CD1c-positive myeloid dendritic cell (primary cell): ENCODE measurements at regions not wholly inside any gene's neighbourhood (a gene's known extent, or its start where the extent isn't known, plus 50 kb on each side); places are given as distances from the start of the nearest gene placed in this dataset.
"Not testable (repeated sequence)": the region's sequence is repeated elsewhere in the genome, so short reads cannot be mapped to it uniquely, and the experiment has no call there.

Experiments used
- DNase-seq: peaks from one replicate; pipeline ENCODE4 v3.0.0-alpha.2; 2016; ENCODE audit errors: extremely low spot score

DNA sequence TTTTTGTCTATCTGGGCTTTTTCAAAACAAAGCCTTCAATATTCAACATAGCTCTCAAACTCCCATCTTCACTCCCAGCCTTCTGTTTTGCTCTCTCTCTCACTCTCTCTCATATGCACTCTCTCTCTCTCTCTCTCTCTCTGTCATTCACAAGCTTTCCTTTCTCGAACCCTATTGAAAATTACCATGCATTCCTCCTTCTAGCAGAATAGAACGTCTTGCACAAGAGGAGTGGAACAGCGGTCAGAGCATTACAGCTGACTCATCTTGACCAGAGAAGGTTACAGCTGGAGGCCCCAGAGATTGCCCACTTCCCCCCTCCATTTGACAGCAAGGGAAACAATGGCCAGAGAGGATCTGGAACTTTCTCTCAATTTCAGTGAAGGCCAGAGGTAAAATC is 51.0 kb upstream of the LIFR start:
- no peak for DNase-seq

DNA sequence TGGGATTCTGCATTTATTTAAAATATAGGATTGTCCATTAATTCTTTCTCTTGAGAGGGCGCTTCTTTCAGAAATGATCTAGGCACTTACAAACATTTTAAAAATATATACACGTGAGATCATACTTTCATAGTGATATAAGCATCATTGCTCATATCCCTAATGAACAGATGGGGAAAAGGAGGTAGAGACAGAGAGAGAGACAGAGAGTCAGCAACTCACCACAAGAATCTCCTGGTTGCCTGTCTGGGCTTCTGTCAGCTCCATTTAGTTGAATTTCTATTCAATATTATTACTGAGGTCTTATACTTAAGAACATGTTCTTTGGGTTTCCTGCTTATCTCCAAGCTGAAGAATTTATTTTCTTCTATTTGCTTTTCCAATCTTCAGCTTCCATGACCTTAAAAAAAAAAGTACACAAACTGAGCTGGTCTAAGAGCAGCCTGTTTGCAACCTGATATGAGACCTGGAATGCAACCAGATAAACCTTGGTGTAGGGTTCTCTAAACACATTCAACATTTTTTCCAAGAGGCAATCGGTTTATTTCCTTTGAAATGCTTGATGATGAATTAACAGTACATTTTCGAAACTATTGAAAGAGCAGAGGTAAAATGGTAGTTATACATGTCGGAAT is 51.6 kb upstream of the LIFR start:
- no peak for DNase-seq

DNA sequence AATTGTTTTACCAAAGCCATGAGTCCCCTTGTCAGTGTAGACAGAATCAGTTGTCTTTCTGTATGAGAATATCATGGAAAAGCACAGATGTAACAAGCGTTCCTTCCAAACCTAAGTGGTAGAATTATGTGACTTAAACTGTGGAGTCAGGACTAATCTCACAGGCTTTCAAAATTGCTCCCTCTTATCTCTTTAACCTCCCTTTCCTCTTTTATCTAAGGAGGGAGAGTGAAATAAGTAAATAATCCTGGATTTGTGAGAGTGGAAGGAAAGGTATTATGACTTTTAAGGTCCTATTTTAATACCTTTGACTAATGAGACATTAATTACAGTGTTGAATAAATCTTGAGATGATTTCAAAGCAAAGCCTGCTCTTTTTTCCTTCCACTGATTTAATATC is 52.4 kb upstream of the LIFR start:
- no peak for DNase-seq

DNA sequence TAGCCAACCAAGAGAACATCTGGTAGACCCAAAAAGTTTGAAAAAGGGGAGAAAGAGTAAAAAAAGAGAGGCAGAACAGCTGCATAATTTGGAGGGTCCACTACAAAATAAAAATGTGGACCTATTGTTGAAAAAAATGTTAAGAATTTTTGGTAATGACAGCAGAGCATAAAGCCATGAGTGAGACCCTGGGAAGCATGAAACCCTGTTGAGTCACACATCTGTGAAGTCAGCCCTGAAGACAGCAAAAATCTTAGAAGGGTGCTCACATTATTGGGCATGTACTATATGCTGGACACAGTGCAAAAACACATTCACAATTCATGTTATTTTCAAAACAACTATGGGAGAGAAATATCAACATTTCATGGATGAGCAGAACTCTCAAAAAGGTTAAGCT is 56.4 kb upstream of the LIFR start:
- no peak for DNase-seq

DNA sequence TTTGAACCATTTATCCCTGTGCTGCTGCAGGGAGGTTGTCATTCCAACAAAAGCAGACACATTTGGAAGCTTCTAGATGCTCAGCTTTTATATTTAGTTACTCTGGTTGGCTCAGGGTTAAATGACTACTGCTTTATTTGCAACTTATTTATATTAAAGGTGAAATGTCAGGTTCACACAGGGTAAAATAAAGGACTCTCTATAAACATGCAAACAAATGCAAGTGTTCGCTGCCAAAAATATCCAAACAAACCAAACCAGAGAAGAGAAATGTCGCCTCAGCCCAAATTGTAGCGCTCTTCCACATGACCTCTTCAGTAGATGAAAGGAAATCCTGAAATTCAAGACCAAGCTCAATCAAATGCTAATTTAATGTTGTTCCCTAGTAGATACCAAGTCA is 57.0 kb upstream of the LIFR start:
- DNase-seq = no peak

DNA sequence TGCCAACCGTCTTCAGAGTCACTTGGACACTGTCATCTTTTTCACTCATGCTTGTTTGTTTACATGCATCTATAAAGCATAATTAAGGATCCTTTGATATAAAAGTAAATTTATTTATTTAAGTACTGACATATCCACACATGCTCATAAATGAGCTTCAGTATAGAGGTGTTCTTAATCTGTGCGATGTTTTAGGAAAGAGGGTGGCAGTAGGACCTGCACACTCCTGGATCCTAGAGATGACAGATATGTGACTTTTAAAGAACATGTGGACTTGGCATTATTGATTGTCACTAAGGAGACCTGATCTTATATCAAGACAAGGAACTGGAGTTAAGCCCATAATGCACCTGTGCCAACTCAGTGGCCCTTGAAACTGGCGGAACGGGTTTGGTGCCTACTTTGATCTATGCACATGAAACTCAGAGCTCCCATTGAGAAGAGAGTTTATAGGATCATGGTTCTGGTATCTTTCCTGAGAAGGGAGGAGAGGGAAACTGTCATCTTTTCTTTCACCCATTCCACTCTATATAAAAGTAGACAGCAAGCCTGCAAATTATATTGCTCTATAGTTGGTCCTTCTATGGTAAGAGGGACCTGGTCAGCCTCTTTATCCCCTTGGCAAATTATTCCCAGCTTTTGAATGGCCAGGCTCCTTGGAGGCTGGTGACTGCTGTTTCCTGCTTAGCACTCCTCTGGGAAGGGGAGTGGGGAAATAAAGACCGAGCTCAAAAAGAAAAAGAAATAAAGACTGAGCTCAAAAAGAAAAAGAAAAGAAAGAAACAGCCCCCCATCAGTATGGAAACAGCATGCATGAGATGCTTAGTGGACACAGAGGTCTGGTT is 57.8 kb upstream of the LIFR start:
- no peak for DNase-seq

DNA sequence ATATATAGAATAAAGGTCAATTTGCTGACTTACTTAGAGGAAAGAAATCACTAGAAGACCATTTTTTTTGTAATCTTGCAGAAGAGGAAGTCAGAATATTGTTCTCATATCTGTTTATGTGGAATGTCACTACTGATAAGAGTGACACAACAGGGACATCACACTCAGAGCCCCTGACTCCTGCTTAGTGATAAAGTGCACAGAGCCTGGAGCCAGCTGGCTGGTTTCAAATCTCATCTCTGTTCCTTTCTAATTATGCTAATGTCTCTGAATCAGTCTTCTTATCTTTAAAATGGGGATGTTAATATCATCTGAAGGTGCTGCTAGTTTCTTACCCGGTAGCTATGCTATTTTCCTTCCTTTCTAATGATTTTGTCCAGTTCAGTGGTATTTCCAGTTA is 58.6 kb upstream of the LIFR start:
- no peak for DNase-seq

DNA sequence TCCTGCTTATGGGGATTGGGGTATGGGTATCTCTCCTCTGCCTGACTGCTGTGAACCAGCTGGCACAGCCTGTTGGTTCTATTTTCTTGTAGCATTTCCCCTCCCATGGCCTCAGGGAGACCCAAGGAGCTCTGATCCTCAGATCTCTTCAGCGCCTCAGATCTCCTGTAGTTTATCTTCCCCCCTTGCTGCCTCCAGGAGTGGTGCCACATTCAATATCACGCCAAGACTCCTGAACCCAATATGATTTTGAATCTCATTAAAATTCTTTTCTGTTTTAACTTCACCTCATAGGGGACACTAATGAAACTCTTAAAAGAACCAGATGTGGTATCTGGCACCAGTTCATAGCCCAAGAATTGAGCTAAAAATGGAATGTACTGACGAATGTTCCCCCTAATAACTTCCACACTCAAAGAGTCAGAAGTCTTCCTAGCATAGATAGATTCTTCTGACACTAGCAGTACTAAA is 59.6 kb upstream of the LIFR start:
- no peak for DNase-seq

DNA sequence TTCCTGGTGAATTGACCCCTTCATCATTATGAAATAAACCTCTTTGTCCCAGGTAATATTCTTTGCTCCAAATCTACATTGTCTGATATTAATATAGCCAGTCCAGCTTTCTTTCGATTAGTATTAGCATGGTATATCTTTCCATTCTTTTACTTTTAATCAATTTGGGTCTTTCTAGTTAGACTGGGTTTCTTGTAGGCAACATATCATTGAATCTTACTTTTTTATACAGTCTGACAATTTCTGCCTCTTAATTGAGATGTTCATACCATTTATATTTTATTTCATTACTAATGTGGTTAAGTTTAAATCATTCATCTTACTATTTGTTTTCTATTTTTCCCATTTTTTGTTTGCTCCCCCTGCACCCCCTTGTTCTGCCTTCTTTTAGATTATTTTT is 61.7 kb upstream of the LIFR start:
- DNase-seq = no peak

DNA sequence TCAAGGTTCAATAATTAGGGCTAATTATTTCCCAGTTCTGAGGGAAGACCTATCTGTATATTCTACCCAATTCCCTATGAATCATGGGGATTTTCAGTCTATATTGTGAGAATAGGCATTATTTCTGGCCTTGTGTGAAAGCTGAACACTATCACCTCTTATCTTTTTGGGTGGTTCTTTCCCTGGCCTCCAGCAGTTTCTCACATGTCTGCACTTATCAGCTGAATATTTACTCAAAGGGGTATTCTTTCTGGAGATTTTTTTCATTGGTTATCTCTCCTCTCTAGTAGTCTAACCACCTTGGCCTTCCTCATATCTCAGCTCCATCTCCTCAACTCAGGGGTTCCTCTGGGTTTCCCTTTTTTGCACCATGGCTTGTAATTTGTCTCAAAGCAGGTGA is 64.9 kb upstream of the LIFR start:
- DNase-seq = no peak

DNA sequence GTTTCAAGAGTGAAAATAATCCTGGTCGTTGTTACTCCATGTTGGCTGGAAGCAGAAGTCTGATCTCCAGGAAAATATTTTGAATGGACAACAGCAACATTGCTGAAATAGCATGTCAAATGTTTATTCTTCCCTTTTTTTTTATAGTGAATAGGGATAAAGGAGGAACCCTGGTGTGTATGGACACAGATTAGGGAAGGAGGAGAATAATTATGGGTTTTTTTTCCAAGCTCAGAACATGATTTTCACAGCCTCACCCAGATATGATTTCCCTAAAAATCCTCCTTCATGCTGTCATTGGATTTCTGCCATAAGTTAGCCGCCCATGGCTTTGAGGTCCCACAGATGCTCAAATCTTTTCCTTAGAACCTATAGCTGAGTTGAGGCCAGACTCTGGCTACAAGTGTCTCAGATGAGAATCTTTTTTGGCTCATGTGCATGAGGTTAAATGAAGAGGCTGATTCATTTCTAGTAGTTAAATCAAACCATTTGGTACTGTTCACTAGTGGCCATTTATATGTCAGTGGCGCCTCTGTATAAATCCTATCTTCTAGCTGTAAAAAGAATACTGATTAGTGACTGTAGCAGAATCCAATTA is 65.5 kb upstream of the LIFR start:
- DNase-seq = no peak

DNA sequence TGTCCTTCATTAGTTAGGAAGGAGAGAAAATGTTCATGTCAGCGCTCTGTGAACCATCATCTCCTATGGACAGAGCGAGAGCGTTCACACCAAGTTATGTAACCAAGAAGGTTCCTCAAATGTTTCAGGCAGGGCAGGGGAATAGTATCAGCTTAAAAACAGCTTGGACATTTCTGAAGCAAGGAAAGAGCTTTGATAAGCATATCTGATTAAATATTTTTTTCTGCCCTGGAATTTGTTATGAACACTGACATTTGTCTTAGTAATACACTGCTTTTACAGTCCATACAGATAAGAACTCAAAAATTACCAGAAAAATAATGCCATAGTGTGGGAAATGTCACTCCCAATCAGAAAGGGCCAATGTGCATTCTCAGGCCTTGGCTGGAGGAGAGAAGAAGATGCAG is 66.3 kb upstream of the LIFR start:
- no peak for DNase-seq

DNA sequence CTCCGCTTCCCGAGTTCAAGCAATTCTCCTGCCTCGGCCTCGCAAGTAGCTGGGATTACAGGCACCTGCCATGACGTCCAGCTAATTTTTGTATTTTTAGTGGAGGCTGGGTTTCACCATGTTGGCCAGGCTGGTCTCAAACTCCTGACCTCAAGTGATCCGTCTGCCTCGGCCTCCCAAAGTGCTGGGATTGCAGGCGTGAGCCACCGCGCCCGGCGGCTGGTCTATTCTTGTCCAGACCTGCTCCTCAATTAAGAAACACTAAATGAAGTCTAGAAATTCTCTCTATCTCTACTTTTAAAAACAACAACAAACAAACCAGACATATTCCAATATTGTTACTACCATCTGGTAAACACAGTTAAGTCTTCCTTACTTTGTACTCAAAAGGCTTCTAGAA is 68.1 kb upstream of the LIFR start:
- DNase-seq = not testable (repeated sequence)

DNA sequence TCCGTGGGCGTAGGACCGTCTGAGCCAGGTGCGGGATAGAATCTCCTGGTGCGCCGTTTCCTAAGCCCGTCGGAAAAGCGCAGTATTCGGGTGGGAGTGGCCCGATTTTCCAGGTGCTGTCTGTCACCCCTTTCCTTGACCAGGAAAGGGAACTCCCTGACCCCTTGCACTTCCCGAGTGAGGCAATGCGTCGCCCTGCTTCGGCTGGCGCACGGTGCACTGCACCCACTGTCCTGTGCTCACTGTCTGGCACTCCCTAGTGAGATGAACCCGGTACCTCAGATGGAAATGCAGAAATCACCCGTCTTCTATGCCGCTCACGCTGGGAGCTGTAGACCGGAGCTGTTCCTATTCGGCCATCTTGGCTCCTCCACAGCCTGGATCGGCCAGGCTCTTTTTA is 74.9 kb upstream of the LIFR start:
- not testable (repeated sequence) for DNase-seq

DNA sequence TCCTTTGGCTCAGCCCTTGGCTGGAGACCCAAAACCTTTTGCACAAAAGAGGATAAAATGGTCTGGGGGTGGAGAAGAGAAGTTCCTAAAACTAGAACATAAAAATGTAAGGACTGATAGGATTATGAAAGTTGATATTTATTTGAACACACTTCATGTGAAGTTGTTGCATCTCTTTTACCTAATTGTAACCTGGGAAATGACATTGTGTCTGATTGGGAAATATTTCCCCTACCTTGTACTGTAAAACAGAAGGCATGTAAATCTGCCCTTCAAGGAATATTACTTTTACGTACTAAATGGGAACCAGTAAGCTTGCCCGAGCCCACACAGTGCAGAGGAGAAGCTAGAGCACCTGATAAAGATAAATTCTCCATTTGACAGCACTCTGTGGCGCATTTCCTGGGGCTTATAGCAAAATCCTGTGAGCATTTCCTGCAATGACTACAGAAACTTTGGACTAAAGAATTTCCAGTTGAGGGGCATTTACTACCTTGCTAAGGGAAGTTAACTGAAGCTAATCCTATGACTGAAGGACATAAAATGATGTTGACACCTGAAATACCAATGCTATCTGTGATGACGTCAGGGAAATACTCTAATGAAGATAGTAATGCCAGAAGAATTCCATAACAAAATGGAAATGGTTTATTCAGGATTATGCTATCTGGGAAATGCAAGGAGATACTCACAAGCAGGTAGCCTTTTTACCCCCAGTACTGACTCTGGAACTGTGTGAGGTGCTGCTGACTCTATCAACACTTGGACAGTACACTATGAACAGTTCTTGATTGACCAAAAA is 78.3 kb upstream of the LIFR start:
- DNase-seq = no peak

DNA sequence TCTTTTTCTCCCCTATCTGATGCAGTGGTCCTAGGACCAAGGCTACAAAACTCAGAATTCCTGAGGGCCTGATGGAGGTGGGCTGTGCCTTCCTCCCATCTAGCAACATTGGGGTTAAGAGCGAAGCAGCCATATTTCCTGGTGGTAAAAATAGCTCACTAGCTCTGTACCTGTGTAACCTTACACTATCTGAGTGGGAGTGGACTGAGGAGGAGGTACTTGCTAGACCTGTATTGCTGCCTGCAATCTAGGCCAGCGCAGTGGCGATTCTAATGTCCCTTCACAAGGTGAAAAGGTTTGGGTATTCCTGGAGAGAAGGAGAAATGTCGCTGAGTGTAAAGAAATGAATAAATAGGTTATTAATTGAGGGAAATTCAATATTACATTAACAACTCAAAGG is 80.2 kb upstream of the LIFR start:
- DNase-seq = no peak

DNA sequence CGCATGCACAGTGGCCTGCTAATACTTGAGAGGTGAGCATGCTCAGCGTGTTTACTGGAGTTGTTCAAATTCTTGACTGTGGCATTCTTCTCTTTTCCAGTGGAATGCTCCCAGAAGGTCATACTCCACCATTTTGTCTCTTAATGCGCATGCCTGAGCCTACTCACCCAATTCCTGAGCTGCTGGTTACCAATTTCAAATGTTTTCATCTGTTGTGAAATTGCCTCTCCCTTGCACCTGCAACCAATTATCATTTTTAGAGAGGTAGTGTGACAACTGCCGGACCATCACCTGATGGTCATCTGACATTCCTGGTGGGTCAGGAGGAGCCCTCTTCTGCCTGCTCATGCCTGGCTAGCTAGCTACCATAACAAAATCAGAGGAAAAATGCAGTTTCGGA is 82.2 kb upstream of the LIFR start:
- no peak for DNase-seq

DNA sequence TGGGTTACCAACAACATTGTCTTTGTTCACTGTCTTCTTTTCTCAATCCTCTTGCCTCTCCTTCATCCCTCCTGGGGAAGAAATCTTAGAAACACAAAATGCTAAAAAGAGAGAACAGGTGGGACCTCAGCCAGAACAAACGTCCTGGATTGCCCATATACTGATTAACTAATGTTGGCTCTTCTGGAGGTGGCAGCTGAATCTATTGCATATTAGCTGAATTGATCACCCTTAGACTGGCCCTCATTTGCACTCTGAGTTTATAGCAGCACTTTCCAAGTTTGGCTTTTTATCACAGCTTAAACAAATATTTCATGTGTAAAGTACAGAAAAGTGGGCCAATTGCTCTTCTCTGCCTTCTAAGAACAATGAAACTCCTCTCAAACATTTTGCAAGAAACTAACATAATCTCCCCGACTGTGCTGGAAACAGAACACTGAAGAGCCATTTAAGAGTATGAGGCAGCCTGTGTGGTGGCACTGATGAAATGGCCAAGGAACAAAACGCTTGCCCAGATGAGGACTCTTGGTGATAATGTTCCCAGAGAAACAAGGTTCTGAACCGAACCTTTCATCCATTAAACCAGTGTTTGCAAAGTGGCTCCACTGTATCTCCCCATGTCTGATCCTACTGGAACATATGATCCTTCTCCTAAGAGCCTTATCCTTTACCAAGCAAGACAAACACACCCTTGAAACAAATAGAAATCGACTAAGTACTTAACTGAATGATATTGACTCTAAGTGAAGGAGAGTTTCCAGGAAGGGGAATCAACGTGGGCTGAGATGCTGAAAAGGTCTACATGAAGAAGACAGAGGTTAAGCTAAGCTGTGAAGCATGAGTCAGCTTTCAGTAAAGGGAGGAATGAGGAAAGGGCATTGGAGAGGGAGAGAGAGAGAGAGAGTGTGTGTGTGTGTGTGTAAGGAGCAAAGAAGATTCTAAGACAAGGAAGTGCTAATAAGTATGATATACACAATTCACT is 83.2 kb upstream of the LIFR start:
- no peak for DNase-seq

DNA sequence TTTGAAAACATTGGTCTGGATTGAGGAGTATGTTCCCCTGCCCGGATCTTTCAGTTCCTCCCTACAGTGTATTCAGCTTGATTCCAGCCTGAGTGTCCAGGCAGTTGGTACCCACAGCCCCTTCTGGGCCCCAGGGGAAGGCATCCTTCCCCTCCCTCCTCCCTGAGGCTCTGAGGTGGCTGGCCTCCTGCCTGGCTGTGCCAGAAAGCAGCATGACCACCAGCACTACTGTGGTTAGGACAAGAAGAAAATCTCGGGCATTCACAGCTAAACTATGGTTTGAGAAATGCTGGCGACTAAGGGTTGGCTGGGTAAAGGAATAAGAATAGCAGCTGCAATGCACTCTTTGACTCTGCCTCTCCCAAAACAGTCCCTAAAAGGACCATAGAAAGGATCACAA is 84.6 kb upstream of the LIFR start:
- DNase-seq = no peak

DNA sequence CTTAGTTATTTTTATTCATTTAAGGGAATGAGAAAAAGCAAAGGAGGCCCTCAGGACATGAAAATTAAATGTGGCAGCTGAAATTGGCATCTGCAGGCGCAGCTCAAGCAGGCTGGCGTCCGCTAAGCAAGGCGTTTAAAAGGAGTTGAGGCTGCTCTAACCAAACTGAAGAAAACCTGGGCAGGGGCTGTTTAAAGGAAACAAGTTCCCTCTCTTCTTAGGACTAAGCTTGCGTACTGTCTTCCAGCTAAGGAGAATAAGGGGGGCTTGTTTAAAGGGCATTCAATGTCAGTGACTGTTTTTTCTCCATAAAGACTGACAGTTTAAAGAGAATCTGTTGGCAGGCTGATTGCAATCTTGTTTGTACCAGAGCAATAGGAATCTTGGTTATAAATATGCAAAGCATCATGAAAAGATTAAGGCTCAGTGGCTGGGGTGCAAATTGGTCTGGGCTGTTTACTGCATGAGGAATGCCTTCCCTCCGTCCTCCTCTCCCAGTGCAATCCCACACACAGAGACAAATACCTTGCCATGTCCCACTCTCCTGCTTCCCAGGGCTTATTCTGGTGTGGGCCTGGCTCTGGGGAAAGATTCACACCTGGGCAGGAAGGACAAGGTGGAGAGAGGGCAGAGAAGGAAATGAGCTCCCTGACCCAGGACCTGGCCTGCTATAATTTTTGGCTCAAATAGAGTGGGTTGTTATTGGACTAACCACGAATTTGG is 85.9 kb upstream of the LIFR start:
- DNase-seq = no peak
